ENCODE measurements at regions not wholly inside any gene's neighbourhood (a gene's known extent, or its start where the extent isn't known, plus 50 kb on each side); places are given as distances from the start of the nearest gene placed in this dataset.

GRCh38 chr6:105838171-105838570 lies 248.0 kb upstream of the PRDM1 start:
- H3K27ac ChIP-seq (ENCODE audit: extremely low read depth, low read depth, low read length) = no peak overlapping the region
- H3K36me3 ChIP-seq (ENCODE audit: control insufficient read depth in 2 of 2, insufficient read depth in 1 of 2, low read length in 2 of 2) = no peaks in the 10 kb centered on the region
- no peaks in the 10 kb centered on the region for H3K4me1 ChIP-seq (ENCODE audit: control insufficient read depth, insufficient read depth, low read length)
- TF ChIP-seq ZFHX2 (tag by site-specific recombination; conservative IDR thresholded peaks at IDR 0.05) (no peak), ZNF654 (tag by site-specific recombination; IDR thresholded peaks at IDR 0.05; ENCODE audit: low read depth) (no peak), ZNF133 (tag by site-specific recombination; IDR thresholded peaks at IDR 0.05) (no peak), ZNF302 (tag by site-specific recombination; IDR thresholded peaks at IDR 0.05; ENCODE audit: low read depth) (no peak), SALL2 (tag by site-specific recombination; IDR thresholded peaks at IDR 0.05; ENCODE audit: borderline replicate concordance) (no peak), HOXC10 (CRISPR knock-in tag; IDR thresholded peaks at IDR 0.05) (no peak), ZNF596 (tag by site-specific recombination; IDR thresholded peaks at IDR 0.05) (no peak), WT1 (tag by site-specific recombination; IDR thresholded peaks at IDR 0.05) (no peak), HOXD13 (CRISPR knock-in tag; IDR thresholded peaks at IDR 0.05; ENCODE audit: borderline replicate concordance) (no peak), MEIS1 (CRISPR knock-in tag; IDR thresholded peaks at IDR 0.05; ENCODE audit: borderline replicate concordance) (no peak), ZNF169 (tag by site-specific recombination; IDR thresholded peaks at IDR 0.05) (no peak), ZFP3 (tag by site-specific recombination; IDR thresholded peaks at IDR 0.05; ENCODE audit: low read depth) (no peak)
- TF ChIP-seq, protein P1, sequence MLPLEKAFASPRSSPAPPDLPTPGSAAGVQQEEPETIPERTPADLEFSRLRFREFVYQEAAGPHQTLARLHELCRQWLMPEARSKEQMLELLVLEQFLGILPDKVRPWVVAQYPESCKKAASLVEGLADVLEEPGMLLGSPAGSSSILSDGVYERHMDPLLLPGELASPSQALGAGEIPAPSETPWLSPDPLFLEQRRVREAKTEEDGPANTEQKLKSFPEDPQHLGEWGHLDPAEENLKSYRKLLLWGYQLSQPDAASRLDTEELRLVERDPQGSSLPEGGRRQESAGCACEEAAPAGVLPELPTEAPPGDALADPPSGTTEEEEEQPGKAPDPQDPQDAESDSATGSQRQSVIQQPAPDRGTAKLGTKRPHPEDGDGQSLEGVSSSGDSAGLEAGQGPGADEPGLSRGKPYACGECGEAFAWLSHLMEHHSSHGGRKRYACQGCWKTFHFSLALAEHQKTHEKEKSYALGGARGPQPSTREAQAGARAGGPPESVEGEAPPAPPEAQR (tag by site-specific recombination; IDR thresholded peaks at IDR 0.05) = no peak
- TF ChIP-seq, protein P2, sequence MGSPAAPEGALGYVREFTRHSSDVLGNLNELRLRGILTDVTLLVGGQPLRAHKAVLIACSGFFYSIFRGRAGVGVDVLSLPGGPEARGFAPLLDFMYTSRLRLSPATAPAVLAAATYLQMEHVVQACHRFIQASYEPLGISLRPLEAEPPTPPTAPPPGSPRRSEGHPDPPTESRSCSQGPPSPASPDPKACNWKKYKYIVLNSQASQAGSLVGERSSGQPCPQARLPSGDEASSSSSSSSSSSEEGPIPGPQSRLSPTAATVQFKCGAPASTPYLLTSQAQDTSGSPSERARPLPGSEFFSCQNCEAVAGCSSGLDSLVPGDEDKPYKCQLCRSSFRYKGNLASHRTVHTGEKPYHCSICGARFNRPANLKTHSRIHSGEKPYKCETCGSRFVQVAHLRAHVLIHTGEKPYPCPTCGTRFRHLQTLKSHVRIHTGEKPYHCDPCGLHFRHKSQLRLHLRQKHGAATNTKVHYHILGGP (tag by site-specific recombination; IDR thresholded peaks at IDR 0.05) = no peak
- TF ChIP-seq, protein P3, sequence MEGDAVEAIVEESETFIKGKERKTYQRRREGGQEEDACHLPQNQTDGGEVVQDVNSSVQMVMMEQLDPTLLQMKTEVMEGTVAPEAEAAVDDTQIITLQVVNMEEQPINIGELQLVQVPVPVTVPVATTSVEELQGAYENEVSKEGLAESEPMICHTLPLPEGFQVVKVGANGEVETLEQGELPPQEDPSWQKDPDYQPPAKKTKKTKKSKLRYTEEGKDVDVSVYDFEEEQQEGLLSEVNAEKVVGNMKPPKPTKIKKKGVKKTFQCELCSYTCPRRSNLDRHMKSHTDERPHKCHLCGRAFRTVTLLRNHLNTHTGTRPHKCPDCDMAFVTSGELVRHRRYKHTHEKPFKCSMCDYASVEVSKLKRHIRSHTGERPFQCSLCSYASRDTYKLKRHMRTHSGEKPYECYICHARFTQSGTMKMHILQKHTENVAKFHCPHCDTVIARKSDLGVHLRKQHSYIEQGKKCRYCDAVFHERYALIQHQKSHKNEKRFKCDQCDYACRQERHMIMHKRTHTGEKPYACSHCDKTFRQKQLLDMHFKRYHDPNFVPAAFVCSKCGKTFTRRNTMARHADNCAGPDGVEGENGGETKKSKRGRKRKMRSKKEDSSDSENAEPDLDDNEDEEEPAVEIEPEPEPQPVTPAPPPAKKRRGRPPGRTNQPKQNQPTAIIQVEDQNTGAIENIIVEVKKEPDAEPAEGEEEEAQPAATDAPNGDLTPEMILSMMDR (tag by site-specific recombination; IDR thresholded peaks at IDR 0.05) = no peak
- TF ChIP-seq, protein P4, sequence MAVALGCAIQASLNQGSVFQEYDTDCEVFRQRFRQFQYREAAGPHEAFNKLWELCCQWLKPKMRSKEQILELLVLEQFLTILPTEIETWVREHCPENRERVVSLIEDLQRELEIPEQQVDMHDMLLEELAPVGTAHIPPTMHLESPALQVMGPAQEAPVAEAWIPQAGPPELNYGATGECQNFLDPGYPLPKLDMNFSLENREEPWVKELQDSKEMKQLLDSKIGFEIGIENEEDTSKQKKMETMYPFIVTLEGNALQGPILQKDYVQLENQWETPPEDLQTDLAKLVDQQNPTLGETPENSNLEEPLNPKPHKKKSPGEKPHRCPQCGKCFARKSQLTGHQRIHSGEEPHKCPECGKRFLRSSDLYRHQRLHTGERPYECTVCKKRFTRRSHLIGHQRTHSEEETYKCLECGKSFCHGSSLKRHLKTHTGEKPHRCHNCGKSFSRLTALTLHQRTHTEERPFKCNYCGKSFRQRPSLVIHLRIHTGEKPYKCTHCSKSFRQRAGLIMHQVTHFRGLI (tag by site-specific recombination; IDR thresholded peaks at IDR 0.05) = no peak
- H3K4me3 ChIP-seq (ENCODE audit: low read depth, low read length) = no peak overlapping the region
- CTCF ChIA-PET = interaction anchor here (3.8 kb wide), 1 partner anchor 406 kb away, joined by 20 read pairs; no protein-coding TSS in a partner anchor
- POLR2A ChIA-PET = no interaction called here
- H3K9me3 ChIP-seq (ENCODE audit: control insufficient read depth, insufficient read depth, low read depth, low read length) = no peaks in the 10 kb centered on the region

- H3K27ac ChIP-seq (ENCODE audit: extremely low read depth, low read depth, low read length) = no peak overlapping the region
- no peaks in the 10 kb centered on the region for H3K36me3 ChIP-seq (ENCODE audit: control insufficient read depth in 2 of 2, insufficient read depth in 1 of 2, low read length in 2 of 2)
- no peak overlapping the region for H3K4me3 ChIP-seq (ENCODE audit: low read depth, low read length)
- no peaks in the 10 kb centered on the region for H3K9me3 ChIP-seq (ENCODE audit: control insufficient read depth, insufficient read depth, low read depth, low read length)
- ChIA-PET POLR2A (no interaction called here), CTCF (interaction anchor here (1.2 to 3.8 kb wide), 2 partner anchors 213 to 405 kb away, joined by 3 to 20 read pairs; no protein-coding TSS in a partner anchor)
- no peaks in the 10 kb centered on the region for H3K4me1 ChIP-seq (ENCODE audit: control insufficient read depth, insufficient read depth, low read length)
- TF ChIP-seq ZFP69B (tag by site-specific recombination; IDR thresholded peaks at IDR 0.05) = no peak
- no peak for TF ChIP-seq AEBP2 (tag by site-specific recombination; IDR thresholded peaks at IDR 0.05; ENCODE audit: borderline replicate concordance)
- TF ChIP-seq ZNF292 (tag by site-specific recombination; IDR thresholded peaks at IDR 0.05; ENCODE audit: borderline replicate concordance, low read depth) = no peak
- TF ChIP-seq ZNF302 (tag by site-specific recombination; IDR thresholded peaks at IDR 0.05; ENCODE audit: low read depth) = no peak
- TF ChIP-seq, protein P5, sequence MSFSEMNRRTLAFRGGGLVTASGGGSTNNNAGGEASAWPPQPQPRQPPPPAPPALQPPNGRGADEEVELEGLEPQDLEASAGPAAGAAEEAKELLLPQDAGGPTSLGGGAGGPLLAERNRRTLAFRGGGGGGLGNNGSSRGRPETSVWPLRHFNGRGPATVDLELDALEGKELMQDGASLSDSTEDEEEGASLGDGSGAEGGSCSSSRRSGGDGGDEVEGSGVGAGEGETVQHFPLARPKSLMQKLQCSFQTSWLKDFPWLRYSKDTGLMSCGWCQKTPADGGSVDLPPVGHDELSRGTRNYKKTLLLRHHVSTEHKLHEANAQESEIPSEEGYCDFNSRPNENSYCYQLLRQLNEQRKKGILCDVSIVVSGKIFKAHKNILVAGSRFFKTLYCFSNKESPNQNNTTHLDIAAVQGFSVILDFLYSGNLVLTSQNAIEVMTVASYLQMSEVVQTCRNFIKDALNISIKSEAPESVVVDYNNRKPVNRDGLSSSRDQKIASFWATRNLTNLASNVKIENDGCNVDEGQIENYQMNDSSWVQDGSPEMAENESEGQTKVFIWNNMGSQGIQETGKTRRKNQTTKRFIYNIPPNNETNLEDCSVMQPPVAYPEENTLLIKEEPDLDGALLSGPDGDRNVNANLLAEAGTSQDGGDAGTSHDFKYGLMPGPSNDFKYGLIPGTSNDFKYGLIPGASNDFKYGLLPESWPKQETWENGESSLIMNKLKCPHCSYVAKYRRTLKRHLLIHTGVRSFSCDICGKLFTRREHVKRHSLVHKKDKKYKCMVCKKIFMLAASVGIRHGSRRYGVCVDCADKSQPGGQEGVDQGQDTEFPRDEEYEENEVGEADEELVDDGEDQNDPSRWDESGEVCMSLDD (tag by site-specific recombination; IDR thresholded peaks at IDR 0.05) = no peak
- TF ChIP-seq PRDM10 (tag by site-specific recombination; IDR thresholded peaks at IDR 0.05) = no peak
These were observed 249.2 kb upstream of the PRDM1 start for GRCh38 chr6:105836889-105837288.
